Effector memory CD8-positive, alpha-beta T cell (primary cell): ENCODE measurements at regions not wholly inside any gene's neighbourhood (a gene's known extent, or its start where the extent isn't known, plus 50 kb on each side); places are given as distances from the start of the nearest gene placed in this dataset.

Source experiments
- ATAC-seq: fragments of 150-1000 bp; cut with Tn5 transposase; replicated peaks from 2 replicates; pipeline ENCODE4 v1.10.0; 2021; ENCODE audit warnings: mild to moderate bottlenecking, moderate library complexity
- DNase-seq, 3 experiments: peaks; one replicate each; pipeline ENCODE4 v3.0.0; 2021
- H3K27ac Mint-ChIP-seq, 2 donors: one replicate each; pipeline ENCODE4 v1.8.0; 2022; ENCODE audit warnings: mild to moderate bottlenecking in 2 of 2, mixed read lengths in 2 of 2, moderate library complexity in 2 of 2
- H3K27me3 Mint-ChIP-seq, 2 donors: one replicate each; pipeline ENCODE4 v1.8.0; 2022; ENCODE audit warnings: mixed read lengths in 2 of 2
- H3K36me3 Mint-ChIP-seq: one replicate; pipeline ENCODE4 v1.8.0; 2022; ENCODE audit warnings: mild to moderate bottlenecking, moderate library complexity, mixed read lengths; ENCODE audit not compliant: insufficient read depth
- H3K4me1 Mint-ChIP-seq, 2 donors: one replicate each; pipeline ENCODE4 v1.8.0; 2022; ENCODE audit warnings: low read depth in 2 of 2, mixed read lengths in 2 of 2
- H3K4me3 Mint-ChIP-seq, 2 donors: one replicate each; pipeline ENCODE4 v1.8.0; 2022; ENCODE audit warnings: mild to moderate bottlenecking in 2 of 2, mixed read lengths in 2 of 2, moderate library complexity in 2 of 2
- H3K9me3 Mint-ChIP-seq, 2 donors: one replicate each; pipeline ENCODE4 v1.8.0; 2022; ENCODE audit warnings: mixed read lengths in 2 of 2

GRCh38 chr15:95303713-95304112, 1026.8 kb upstream of the NR2F2 start:
- Mint-ChIP-seq H3K4me3 (no peak overlapping the region), H3K27me3 (peaks cover 4 to 21% of the 10 kb centered on the region in 2 donors), H3K9me3 (peaks cover 0 to 6% of the 10 kb centered on the region in 2 donors), H3K36me3 (no peaks in the 10 kb centered on the region), H3K27ac (no peak overlapping the region), H3K4me1 (peaks cover 2% of the 10 kb centered on the region in 2 donors)
- DNase-seq, result no peak
- no peak for ATAC-seq

GRCh38 chr15:95304151-95304946, 1026.2 kb upstream of the NR2F2 start:
- Mint-ChIP-seq H3K4me3 (no peak overlapping the region), H3K4me1 (peaks cover 0 to 1% of the 10 kb centered on the region in 2 donors), H3K9me3 (peaks cover 0 to 6% of the 10 kb centered on the region in 2 donors), H3K27me3 (peaks cover 4 to 21% of the 10 kb centered on the region in 2 donors), H3K36me3 (no peaks in the 10 kb centered on the region), H3K27ac (no peak overlapping the region)
- no peak for ATAC-seq
- no peak for DNase-seq

GRCh38 chr15:95304947-95305400, 1025.5 kb upstream of the NR2F2 start:
- DNase-seq (no peak), ATAC-seq (no peak)
- Mint-ChIP-seq H3K4me3 (no peak overlapping the region), H3K9me3 (peaks cover 0 to 6% of the 10 kb centered on the region in 2 donors), H3K36me3 (no peaks in the 10 kb centered on the region), H3K27me3 (peaks cover 4 to 21% of the 10 kb centered on the region in 2 donors), H3K4me1 (peaks cover 0 to 1% of the 10 kb centered on the region in 2 donors), H3K27ac (no peak overlapping the region)

- Mint-ChIP-seq H3K9me3 (no peaks in the 10 kb centered on the region), H3K4me3 (no peak overlapping the region), H3K27me3 (peaks cover 0 to 29% of the 10 kb centered on the region in 2 donors), H3K36me3 (no peaks in the 10 kb centered on the region), H3K27ac (no peak overlapping the region), H3K4me1 (peaks cover 0 to 1% of the 10 kb centered on the region in 2 donors)
- no peak for ATAC-seq
- DNase-seq, result no peak
Observed at GRCh38 chr15:95307115-95307514, 1023.4 kb upstream of the NR2F2 start.

- Mint-ChIP-seq H3K36me3 (no peaks in the 10 kb centered on the region), H3K4me1 (no peaks in the 10 kb centered on the region), H3K9me3 (peaks cover 2 to 11% of the 10 kb centered on the region in 2 donors), H3K27me3 (peaks cover 8 to 37% of the 10 kb centered on the region in 2 donors), H3K4me3 (no peak overlapping the region), H3K27ac (no peak overlapping the region)
- DNase-seq, result no peak
- ATAC-seq, result no peak
Observed at GRCh38 chr15:95319242-95319641, 1011.3 kb upstream of the NR2F2 start.

- Mint-ChIP-seq H3K4me3 (no peak overlapping the region), H3K36me3 (no peaks in the 10 kb centered on the region), H3K27ac (no peak overlapping the region), H3K4me1 (peaks cover 0 to 4% of the 10 kb centered on the region in 2 donors), H3K9me3 (peaks cover 0 to 2% of the 10 kb centered on the region in 2 donors), H3K27me3 (peaks cover 26 to 35% of the 10 kb centered on the region in 2 donors)
- ATAC-seq (no peak), DNase-seq (no peak)
Observed at GRCh38 chr15:95323796-95324195, 1006.7 kb upstream of the NR2F2 start.

- no peak overlapping the region for H3K27ac Mint-ChIP-seq
- H3K4me1 Mint-ChIP-seq, result peaks cover 0 to 4% of the 10 kb centered on the region in 2 donors
- peaks cover 23 to 40% of the 10 kb centered on the region in 2 donors for H3K27me3 Mint-ChIP-seq
- DNase-seq (no peak), ATAC-seq (no peak)
- H3K4me3 Mint-ChIP-seq, result no peak overlapping the region
- no peaks in the 10 kb centered on the region for H3K36me3 Mint-ChIP-seq
- H3K9me3 Mint-ChIP-seq, result peaks cover 0 to 2% of the 10 kb centered on the region in 2 donors
Observed at GRCh38 chr15:95324656-95325055, 1005.8 kb upstream of the NR2F2 start.

GRCh38 chr15:95325763-95326404, 1004.6 kb upstream of the NR2F2 start:
- H3K4me1 Mint-ChIP-seq, result peaks cover 0 to 4% of the 10 kb centered on the region in 2 donors
- DNase-seq (no peak), ATAC-seq (no peak)
- H3K27me3 Mint-ChIP-seq, result peaks cover 18 to 38% of the 10 kb centered on the region in 2 donors
- no peak overlapping the region for H3K4me3 Mint-ChIP-seq
- H3K36me3 Mint-ChIP-seq, result no peaks in the 10 kb centered on the region
- H3K9me3 Mint-ChIP-seq, result no peaks in the 10 kb centered on the region
- no peak overlapping the region for H3K27ac Mint-ChIP-seq

- no peak overlapping the region for H3K27ac Mint-ChIP-seq
- no peak for DNase-seq
Observed at GRCh38 chr15:95326431-95327182, 1003.9 kb upstream of the NR2F2 start.

GRCh38 chr15:95327183-95327525, 1003.3 kb upstream of the NR2F2 start:
- no peak overlapping the region for H3K4me3 Mint-ChIP-seq

More at GRCh38 chr15:95326431-95327182, 1003.9 kb upstream of the NR2F2 start:
- Mint-ChIP-seq H3K4me1 (peaks cover 0 to 4% of the 10 kb centered on the region in 2 donors), H3K36me3 (no peaks in the 10 kb centered on the region), H3K9me3 (no peaks in the 10 kb centered on the region), H3K4me3 (no peak overlapping the region), H3K27me3 (peaks cover 18 to 32% of the 10 kb centered on the region in 2 donors)
- ATAC-seq, result no peak

GRCh38 chr15:95327661-95328060, 1002.8 kb upstream of the NR2F2 start:
- no peaks in the 10 kb centered on the region for H3K36me3 Mint-ChIP-seq
- H3K9me3 Mint-ChIP-seq, result no peaks in the 10 kb centered on the region
- no peak overlapping the region for H3K27ac Mint-ChIP-seq
- peaks cover 0 to 4% of the 10 kb centered on the region in 2 donors for H3K4me1 Mint-ChIP-seq
- H3K4me3 Mint-ChIP-seq, result no peak overlapping the region
- no peak for DNase-seq
- peaks cover 18 to 34% of the 10 kb centered on the region in 2 donors for H3K27me3 Mint-ChIP-seq
- ATAC-seq, result no peak

More at GRCh38 chr15:95327183-95327525, 1003.3 kb upstream of the NR2F2 start:
- no peak for DNase-seq
- H3K27ac Mint-ChIP-seq, result no peak overlapping the region
- H3K9me3 Mint-ChIP-seq, result no peaks in the 10 kb centered on the region
- no peak for ATAC-seq
- H3K36me3 Mint-ChIP-seq, result no peaks in the 10 kb centered on the region
- peaks cover 18 to 29% of the 10 kb centered on the region in 2 donors for H3K27me3 Mint-ChIP-seq
- peaks cover 0 to 4% of the 10 kb centered on the region in 2 donors for H3K4me1 Mint-ChIP-seq

- Mint-ChIP-seq H3K36me3 (no peaks in the 10 kb centered on the region), H3K9me3 (no peaks in the 10 kb centered on the region), H3K27me3 (peaks cover 18 to 42% of the 10 kb centered on the region in 2 donors), H3K27ac (no peak overlapping the region), H3K4me1 (peaks cover 0 to 4% of the 10 kb centered on the region in 2 donors), H3K4me3 (no peak overlapping the region)
- DNase-seq (no peak), ATAC-seq (no peak)
Observed at GRCh38 chr15:95328559-95328958, 1001.9 kb upstream of the NR2F2 start.

- Mint-ChIP-seq H3K4me1 (peaks cover 0 to 4% of the 10 kb centered on the region in 2 donors), H3K27me3 (peaks cover 18 to 37% of the 10 kb centered on the region in 2 donors), H3K4me3 (no peak overlapping the region), H3K27ac (no peak overlapping the region), H3K9me3 (no peaks in the 10 kb centered on the region), H3K36me3 (no peaks in the 10 kb centered on the region)
- no peak for ATAC-seq
- no peak for DNase-seq
Observed at GRCh38 chr15:95329362-95329761, 1001.1 kb upstream of the NR2F2 start.
